Suprapubic skin (tissue), 4 donors: ENCODE measurements at regions not wholly inside any gene's neighbourhood (a gene's known extent, or its start where the extent isn't known, plus 50 kb on each side); places are given as distances from the start of the nearest gene placed in this dataset.
"Not testable (repeated sequence)": the region's sequence is repeated elsewhere in the genome, so short reads cannot be mapped to it uniquely, and the experiment has no call there.

Source experiments
- DNase-seq, 2 donors: peaks; one replicate each; pipeline ENCODE4 v3.0.0-alpha.2; 2019; ENCODE audit warnings: low spot score in 2 of 2
- H3K27ac ChIP-seq: fragments of 200-600 bp; sonication (generic); one replicate; pipeline ENCODE4 v1.5.1; 2019
- H3K27me3 ChIP-seq: fragments of 200-600 bp; sonication (generic); one replicate; pipeline ENCODE4 v1.5.1; 2019
- H3K36me3 ChIP-seq: fragments of 200-600 bp; sonication (generic); one replicate; pipeline ENCODE4 v1.5.1; 2019
- H3K4me1 ChIP-seq: fragments of 200-600 bp; sonication (generic); one replicate; pipeline ENCODE4 v1.5.1; 2019
- H3K4me3 ChIP-seq: fragments of 200-600 bp; sonication (generic); one replicate; pipeline ENCODE4 v1.5.1; 2019; ENCODE audit warnings: mild to moderate bottlenecking
- H3K9me3 ChIP-seq: fragments of 200-600 bp; sonication (generic); one replicate; pipeline ENCODE4 v1.5.1; 2019
- EP300 ChIP-seq: sonication (generic); formaldehyde crosslinking; IDR thresholded peaks from one replicate; pipeline ENCODE4 v1.6.1; 2017; ENCODE audit warnings: antibody characterized with exemption
- POLR2A ChIP-seq, 2 donors: fragments of 450-650 bp; IDR thresholded peaks; one replicate each; pipeline ENCODE4 v1.6.1; 2017; ENCODE audit warnings: antibody characterized with exemption in 2 of 2, mild to moderate bottlenecking in 2 of 2, moderate library complexity in 2 of 2
- POLR2AphosphoS5 ChIP-seq, 3 donors: sonication (generic); formaldehyde crosslinking; IDR thresholded peaks; one replicate each; pipeline ENCODE4 v1.6.1; 2017; ENCODE audit warnings: antibody characterized with exemption in 3 of 3
- WGBS: methylation state at CpG from one replicate; pipeline ENCODE4 v1.1.5; 2018; 5-methylcytosine and 5-hydroxymethylcytosine counted together
- TF ChIP-seq, protein P1 (sequence below), 2 donors: fragments of 200-600 bp in 1 of 2; fragments of 450-650 bp in 1 of 2; sonication (generic) in 1 of 2; IDR thresholded peaks; one replicate each; pipeline ENCODE4 v1.5.1; 2016 to 2019; ENCODE audit warnings: antibody characterized with exemption in 2 of 2, mild to moderate bottlenecking in 1 of 2, moderate library complexity in 1 of 2

DNA sequence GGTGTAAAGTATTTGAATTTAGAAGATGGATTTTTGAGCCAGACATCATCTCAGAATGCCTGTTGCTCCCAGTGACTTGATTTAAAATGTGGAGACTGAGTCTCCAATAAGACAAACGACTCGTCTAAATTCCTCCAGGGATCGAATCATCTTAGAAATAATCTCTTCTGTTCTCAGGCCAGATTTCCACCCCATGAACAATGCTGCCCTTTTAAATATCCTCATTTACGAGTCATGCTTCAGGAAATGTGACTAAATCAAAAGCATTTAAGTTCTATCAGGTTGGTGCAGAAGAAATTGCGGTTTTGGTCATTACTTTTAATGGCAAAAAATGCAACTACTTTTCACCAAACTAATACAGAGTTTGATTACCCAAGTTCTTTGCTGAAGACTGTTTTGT lies 684.6 kb upstream of the SOX11 start:
- TF ChIP-seq EP300, result no peak
- TF ChIP-seq, protein P1, sequence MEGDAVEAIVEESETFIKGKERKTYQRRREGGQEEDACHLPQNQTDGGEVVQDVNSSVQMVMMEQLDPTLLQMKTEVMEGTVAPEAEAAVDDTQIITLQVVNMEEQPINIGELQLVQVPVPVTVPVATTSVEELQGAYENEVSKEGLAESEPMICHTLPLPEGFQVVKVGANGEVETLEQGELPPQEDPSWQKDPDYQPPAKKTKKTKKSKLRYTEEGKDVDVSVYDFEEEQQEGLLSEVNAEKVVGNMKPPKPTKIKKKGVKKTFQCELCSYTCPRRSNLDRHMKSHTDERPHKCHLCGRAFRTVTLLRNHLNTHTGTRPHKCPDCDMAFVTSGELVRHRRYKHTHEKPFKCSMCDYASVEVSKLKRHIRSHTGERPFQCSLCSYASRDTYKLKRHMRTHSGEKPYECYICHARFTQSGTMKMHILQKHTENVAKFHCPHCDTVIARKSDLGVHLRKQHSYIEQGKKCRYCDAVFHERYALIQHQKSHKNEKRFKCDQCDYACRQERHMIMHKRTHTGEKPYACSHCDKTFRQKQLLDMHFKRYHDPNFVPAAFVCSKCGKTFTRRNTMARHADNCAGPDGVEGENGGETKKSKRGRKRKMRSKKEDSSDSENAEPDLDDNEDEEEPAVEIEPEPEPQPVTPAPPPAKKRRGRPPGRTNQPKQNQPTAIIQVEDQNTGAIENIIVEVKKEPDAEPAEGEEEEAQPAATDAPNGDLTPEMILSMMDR (IDR thresholded peaks at IDR 0.05), result no peak
- no peak for TF ChIP-seq POLR2A (IDR thresholded peaks at IDR 0.05)
- TF ChIP-seq POLR2AphosphoS5 (IDR thresholded peaks at IDR 0.05), result no peak
- Histone ChIP-seq H3K27ac (no peak overlapping the region), H3K36me3 (no peaks in the 10 kb centered on the region), H3K4me3 (no peak overlapping the region), H3K27me3 (no peaks in the 10 kb centered on the region), H3K4me1 (no peaks in the 10 kb centered on the region), H3K9me3 (no peaks in the 10 kb centered on the region)
- no peak for DNase-seq
- 37% methylated on average over 5 of the region's 5 CpGs for WGBS

DNA sequence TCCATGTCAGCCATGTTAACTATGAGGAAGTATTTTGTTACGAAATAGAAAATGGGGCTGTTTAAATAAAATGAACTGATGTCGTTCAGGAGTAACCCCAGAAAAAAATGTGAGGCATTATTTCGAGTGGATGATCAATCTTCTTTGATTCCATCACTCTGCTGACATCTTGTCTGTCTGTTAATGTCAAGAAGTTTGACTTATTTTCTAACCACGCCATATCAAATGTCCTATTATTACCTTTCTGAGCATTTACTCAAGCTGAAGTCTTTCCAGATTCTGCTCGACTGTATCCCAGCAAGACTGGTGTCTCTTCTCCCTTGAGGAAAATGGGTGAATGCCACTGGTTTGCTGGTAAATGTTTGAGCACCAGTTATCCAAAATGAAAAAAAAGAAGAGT lies 672.9 kb upstream of the SOX11 start:
- H3K4me1 ChIP-seq, result no peaks in the 10 kb centered on the region
- H3K36me3 ChIP-seq, result no peaks in the 10 kb centered on the region
- TF ChIP-seq POLR2AphosphoS5 (IDR thresholded peaks at IDR 0.05) (no peak), POLR2A (IDR thresholded peaks at IDR 0.05) (no peak), EP300 (no peak)
- TF ChIP-seq, protein P1 (IDR thresholded peaks at IDR 0.05), result no peak
- 80% methylated on average over 5 of the region's 5 CpGs for WGBS
- H3K27me3 ChIP-seq, result no peaks in the 10 kb centered on the region
- DNase-seq, result no peak
- no peak overlapping the region for H3K27ac ChIP-seq
- peaks cover 4% of the 10 kb centered on the region for H3K9me3 ChIP-seq
- no peak overlapping the region for H3K4me3 ChIP-seq

DNA sequence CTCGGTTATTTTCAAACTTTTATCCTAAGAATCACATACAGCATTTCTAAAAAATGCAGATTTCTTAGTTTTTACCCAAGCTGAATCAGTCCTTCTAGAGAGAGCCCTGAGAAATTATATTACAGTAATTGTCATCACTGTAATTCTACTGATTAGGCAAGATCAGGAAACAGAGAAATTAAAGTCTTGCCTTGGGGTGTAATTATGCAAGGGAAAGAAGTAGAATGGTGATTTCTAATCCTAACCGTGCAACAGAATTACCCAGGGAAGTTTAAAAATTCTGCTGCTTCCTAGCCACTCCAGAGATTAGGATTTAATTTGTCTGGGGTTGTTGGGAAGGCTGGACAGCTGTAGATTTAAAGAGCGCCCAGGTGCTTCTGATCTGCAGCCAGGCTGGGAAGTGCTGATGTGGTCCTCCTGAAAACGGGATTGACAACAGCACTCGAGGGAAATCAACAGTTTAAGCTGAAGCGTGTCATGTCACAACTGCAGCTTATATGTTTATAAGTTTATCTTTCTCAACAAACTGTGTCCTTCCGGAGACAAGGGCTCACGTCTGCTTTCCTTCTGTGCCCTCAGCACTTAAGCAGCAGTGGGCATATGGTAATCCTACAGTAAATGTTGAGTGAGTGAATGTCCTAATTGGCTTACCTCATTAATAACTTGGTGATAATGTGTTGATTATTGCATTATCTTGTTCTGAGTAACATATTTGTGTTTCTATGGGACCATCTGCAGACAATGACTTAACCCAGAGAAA lies 671.9 kb upstream of the SOX11 start:
- Histone ChIP-seq H3K4me1 (no peaks in the 10 kb centered on the region), H3K4me3 (no peak overlapping the region), H3K36me3 (no peaks in the 10 kb centered on the region), H3K27ac (no peak overlapping the region), H3K27me3 (no peaks in the 10 kb centered on the region), H3K9me3 (peaks cover 4% of the 10 kb centered on the region)
- DNase-seq, result no peak
- WGBS, result 43% methylated on average over 8 of the region's 8 CpGs
- TF ChIP-seq, protein P1 (IDR thresholded peaks at IDR 0.05), result no peak
- no peak for TF ChIP-seq POLR2AphosphoS5 (IDR thresholded peaks at IDR 0.05)
- no peak for TF ChIP-seq POLR2A (IDR thresholded peaks at IDR 0.05)
- TF ChIP-seq EP300, result no peak

DNA sequence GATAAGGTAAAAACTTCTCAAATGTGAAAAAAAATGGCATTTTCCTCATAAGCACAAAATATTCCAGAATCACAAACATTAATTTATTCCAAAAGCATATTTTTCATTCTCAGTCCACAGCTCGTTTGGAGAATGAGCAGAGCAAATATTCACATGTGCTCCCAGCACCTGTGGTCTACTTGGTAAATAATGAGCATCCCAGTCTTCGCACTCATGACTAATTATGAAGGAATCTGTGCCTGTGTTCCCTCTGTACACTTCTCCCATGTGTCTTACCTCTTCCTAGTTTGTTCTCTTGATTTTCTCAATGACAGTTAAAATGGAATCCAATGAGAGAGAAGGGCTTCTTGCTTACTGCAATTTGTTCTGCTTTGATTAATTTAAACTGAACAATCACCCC lies 671.0 kb upstream of the SOX11 start:
- 33% methylated on average over 2 of the region's 2 CpGs for WGBS
- H3K9me3 ChIP-seq, result peaks cover 4% of the 10 kb centered on the region
- H3K27ac ChIP-seq, result no peak overlapping the region
- no peak for DNase-seq
- TF ChIP-seq, protein P1 (IDR thresholded peaks at IDR 0.05), result no peak
- no peak overlapping the region for H3K4me3 ChIP-seq
- no peaks in the 10 kb centered on the region for H3K4me1 ChIP-seq
- H3K27me3 ChIP-seq, result no peaks in the 10 kb centered on the region
- H3K36me3 ChIP-seq, result no peaks in the 10 kb centered on the region

DNA sequence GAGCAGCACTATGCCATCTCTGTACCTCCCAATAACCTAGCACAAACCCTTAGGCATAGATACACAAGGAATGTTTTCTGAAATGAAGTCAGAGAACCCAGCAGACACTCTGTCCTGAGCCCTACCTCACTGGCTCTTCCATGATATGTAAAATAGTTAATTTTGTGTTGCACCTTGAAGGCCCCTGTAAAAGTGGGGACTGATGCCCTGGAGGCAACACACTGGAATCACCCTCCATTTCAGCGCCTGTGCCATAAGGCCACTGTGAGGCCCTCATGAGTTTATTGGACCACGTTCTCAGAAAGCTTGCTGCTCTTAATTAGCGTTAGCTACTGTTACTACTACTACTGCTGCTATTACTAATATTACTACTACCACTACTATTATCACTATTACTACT lies 670.1 kb upstream of the SOX11 start:
- no peaks in the 10 kb centered on the region for H3K27me3 ChIP-seq
- H3K36me3 ChIP-seq, result no peaks in the 10 kb centered on the region
- no peak overlapping the region for H3K4me3 ChIP-seq
- H3K27ac ChIP-seq, result no peak overlapping the region
- peaks cover 4% of the 10 kb centered on the region for H3K9me3 ChIP-seq
- H3K4me1 ChIP-seq, result no peaks in the 10 kb centered on the region
- WGBS, result 93% methylated on average over 3 of the region's 3 CpGs
- TF ChIP-seq POLR2AphosphoS5 (IDR thresholded peaks at IDR 0.05) (no peak), EP300 (no peak), POLR2A (IDR thresholded peaks at IDR 0.05) (no peak)
- TF ChIP-seq, protein P1 (IDR thresholded peaks at IDR 0.05), result no peak
- no peak for DNase-seq

DNA sequence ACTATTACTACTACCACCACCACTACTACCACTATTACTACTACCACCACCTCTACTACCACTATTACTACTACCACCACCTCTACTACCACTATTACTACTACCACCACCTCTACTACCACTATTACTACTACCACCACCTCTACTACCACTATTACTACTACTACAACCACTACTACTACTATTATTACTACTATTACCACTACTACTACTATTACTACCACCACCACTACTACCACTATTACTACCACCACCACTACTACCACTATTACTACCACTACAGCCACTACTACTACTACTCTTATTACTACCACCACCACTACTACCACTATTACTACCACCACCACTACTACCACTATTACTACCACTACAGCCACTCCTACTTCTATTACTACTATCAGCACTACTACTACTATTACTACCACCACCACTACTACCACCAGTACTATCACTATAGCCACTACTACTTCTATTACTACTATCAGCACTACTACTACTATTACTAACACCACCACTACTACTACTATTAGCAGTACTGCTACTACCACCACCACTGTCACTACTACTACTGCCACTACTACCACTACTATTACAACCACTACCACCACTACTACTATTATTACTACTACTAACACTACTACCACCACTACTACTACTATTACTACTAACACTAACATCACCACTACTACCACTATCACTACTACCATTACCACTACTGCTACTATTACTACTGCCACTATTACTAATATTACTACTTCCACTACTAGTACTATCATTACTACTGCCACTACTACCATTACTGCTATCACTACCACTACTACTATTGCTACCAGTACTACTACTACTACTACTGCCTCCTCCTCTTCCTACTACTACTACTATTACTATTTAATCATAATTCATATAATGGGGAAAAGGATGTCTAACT lies 669.2 kb upstream of the SOX11 start:
- H3K4me1 ChIP-seq, H3K9me3 ChIP-seq, H3K4me3 ChIP-seq, H3K27me3 ChIP-seq, H3K27ac ChIP-seq, H3K36me3 ChIP-seq, DNase-seq: not testable (repeated sequence)
